Liver (tissue), 8 donors: ENCODE measurements at regions not wholly inside any gene's neighbourhood (a gene's known extent, or its start where the extent isn't known, plus 50 kb on each side); places are given as distances from the start of the nearest gene placed in this dataset.

ENCODE experiments used
- DNase-seq: peaks from one replicate; pipeline ENCODE4 v3.0.0-alpha.2; 2017; ENCODE audit warnings: low spot score
- H3K27ac ChIP-seq, 2 donors: one replicate each; pipeline ENCODE4 v1.7.0; 2013; ENCODE audit warnings: inconsistent platforms in 2 of 2, low read length in 2 of 2, control low read depth in 1 of 2, low read depth in 1 of 2, mild to moderate bottlenecking in 1 of 2
- H3K27me3 ChIP-seq, 4 donors: one replicate each; pipeline versions ENCODE4 v1.6.1 to v1.7.0; 2013; ENCODE audit warnings: low read length in 3 of 4, inconsistent platforms in 1 of 4, mild to moderate bottlenecking in 1 of 4, moderate library complexity in 1 of 4; ENCODE audit not compliant: control insufficient read depth in 4 of 4, insufficient read depth in 4 of 4
- H3K36me3 ChIP-seq, 4 donors: one replicate each; pipeline versions ENCODE4 v1.6.1 to v1.7.0; 2013; ENCODE audit warnings: low read length in 3 of 4, mild to moderate bottlenecking in 3 of 4, low read depth in 1 of 4, moderate library complexity in 1 of 4; ENCODE audit not compliant: control insufficient read depth in 4 of 4, insufficient read depth in 3 of 4
- H3K4me1 ChIP-seq, 4 donors: one replicate each; pipeline versions ENCODE4 v1.6.1 to v1.7.0; 2013; ENCODE audit warnings: low read length in 3 of 4, mild to moderate bottlenecking in 3 of 4, moderate library complexity in 1 of 4; ENCODE audit not compliant: control insufficient read depth in 4 of 4, insufficient read depth in 4 of 4
- H3K4me3 ChIP-seq, 3 donors: one replicate each; pipeline versions ENCODE4 v1.6.1 to v1.7.0; 2013; ENCODE audit warnings: low read length in 3 of 3, control low read depth in 1 of 3, low read depth in 1 of 3, mild to moderate bottlenecking in 1 of 3
- H3K9ac ChIP-seq, 2 donors: one replicate each; pipeline ENCODE4 v1.7.0; 2013; ENCODE audit warnings: low read length in 2 of 2, mild to moderate bottlenecking in 2 of 2, moderate library complexity in 2 of 2, control low read depth in 1 of 2, low read depth in 1 of 2
- H3K9me3 ChIP-seq, 4 donors: one replicate each; pipeline versions ENCODE4 v1.6.1 to v1.7.0; 2013; ENCODE audit warnings: low read length in 3 of 4; ENCODE audit not compliant: control insufficient read depth in 4 of 4
- ATF3 ChIP-seq: IDR thresholded peaks from 2 replicates; pipeline ENCODE4 v1.6.1; 2016; ENCODE audit warnings: antibody characterized with exemption
- EGR1 ChIP-seq, 2 donors: IDR thresholded peaks; 2 replicates each; pipeline ENCODE4 v1.6.1; 2016 to 2018; ENCODE audit warnings: antibody characterized with exemption in 2 of 2, low read depth in 2 of 2
- FOXA1 ChIP-seq: IDR thresholded peaks from 2 replicates; pipeline ENCODE4 v1.6.1; 2016; ENCODE audit warnings: antibody characterized with exemption
- FOXA2 ChIP-seq: IDR thresholded peaks from 2 replicates; pipeline ENCODE4 v1.6.1; 2016; ENCODE audit warnings: antibody characterized with exemption
- GABPA ChIP-seq, 2 donors: IDR thresholded peaks in 1 of 2; conservative IDR thresholded peaks in 1 of 2; 2 replicates each; pipeline ENCODE4 v1.6.1; 2016; ENCODE audit warnings: antibody characterized with exemption in 2 of 2, mild to moderate bottlenecking in 1 of 2, moderate library complexity in 1 of 2
- HNF4A ChIP-seq, 2 donors: conservative IDR thresholded peaks; 2 replicates each; pipeline ENCODE4 v1.6.1; 2016; ENCODE audit warnings: antibody characterized with exemption in 2 of 2, mild to moderate bottlenecking in 2 of 2
- HNF4G ChIP-seq: IDR thresholded peaks from 2 replicates; pipeline ENCODE4 v1.6.1; 2016; ENCODE audit warnings: antibody characterized with exemption
- JUND ChIP-seq, 2 donors: IDR thresholded peaks; 2 replicates each; pipeline ENCODE4 v1.6.1; 2016; ENCODE audit warnings: antibody characterized with exemption in 2 of 2
- MAX ChIP-seq: IDR thresholded peaks from 2 replicates; pipeline ENCODE4 v1.6.1; 2016; ENCODE audit warnings: antibody characterized with exemption
- NR2F2 ChIP-seq: IDR thresholded peaks from 2 replicates; pipeline ENCODE4 v1.6.1; 2016; ENCODE audit warnings: antibody characterized with exemption
- RAD21 ChIP-seq, 2 donors: IDR thresholded peaks; 2 replicates each; pipeline ENCODE4 v1.6.1; 2016; ENCODE audit warnings: antibody characterized with exemption in 2 of 2, mild to moderate bottlenecking in 2 of 2
- RXRA ChIP-seq, 2 donors: IDR thresholded peaks; 2 replicates each; pipeline ENCODE4 v1.6.1; 2017 to 2018; ENCODE audit warnings: antibody characterized with exemption in 2 of 2, mild to moderate bottlenecking in 1 of 2
- SP1 ChIP-seq: IDR thresholded peaks from 2 replicates; pipeline ENCODE4 v1.6.1; 2018; ENCODE audit warnings: antibody characterized with exemption, mild to moderate bottlenecking
- TAF1 ChIP-seq: conservative IDR thresholded peaks from 2 replicates; pipeline ENCODE4 v1.6.1; 2016; ENCODE audit warnings: antibody characterized with exemption, mild to moderate bottlenecking
- YY1 ChIP-seq: IDR thresholded peaks from 2 replicates; pipeline ENCODE4 v1.6.1; 2016; ENCODE audit warnings: antibody characterized with exemption, mild to moderate bottlenecking
- WGBS: extraction: QIAGEN DNeasy Blood & Tissue Kit; methylation state at CpG from one replicate; pipeline ENCODE4 v1.1.7; 2013; 5-methylcytosine and 5-hydroxymethylcytosine counted together
- TF ChIP-seq, protein P1 (sequence below): IDR thresholded peaks from 2 replicates; pipeline ENCODE4 v1.6.1; 2016; ENCODE audit warnings: antibody characterized with exemption, mild to moderate bottlenecking
- TF ChIP-seq, protein P2 (sequence below): IDR thresholded peaks from 2 replicates; pipeline ENCODE4 v1.6.1; 2016; ENCODE audit warnings: antibody characterized with exemption
- TF ChIP-seq, protein P3 (sequence below): fragments of 150-350 bp; IDR thresholded peaks from 2 replicates; pipeline ENCODE4 v1.5.1; 2017; ENCODE audit warnings: improper control_type of control experiment, low read depth, low read length; ENCODE audit not compliant: missing input control
- donor health status: healthy.
- donor health status: healthy.
- donor health status: healthy.
- donor health status: healthy.
- donor health status: healthy.

DNA sequence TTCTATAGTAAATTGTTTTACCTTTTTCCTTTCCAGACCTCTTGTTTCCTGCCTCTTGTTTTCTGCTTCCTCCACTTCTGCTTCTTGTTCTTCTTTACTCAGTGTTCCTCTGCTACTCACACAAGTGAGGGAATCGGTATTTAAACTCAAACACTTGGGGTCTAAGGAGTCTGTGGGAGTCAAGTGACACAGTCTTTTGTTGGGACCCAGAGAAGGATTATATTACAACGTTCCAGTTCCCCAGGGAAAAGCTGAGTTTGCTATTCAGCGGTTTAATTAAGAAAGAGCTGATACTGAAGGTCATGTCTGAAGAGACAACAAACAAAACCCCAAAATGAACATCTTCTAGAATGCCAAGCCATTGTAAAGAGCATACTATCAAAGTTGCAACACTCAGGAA lies 107.8 kb upstream of the CITED2 start:
- no peaks in the 10 kb centered on the region for H3K36me3 ChIP-seq
- no peaks in the 10 kb centered on the region for H3K27me3 ChIP-seq
- peak overlapping the region in 1 of 2 donors; percentile 3 for H3K27ac ChIP-seq
- no peaks in the 10 kb centered on the region for H3K9me3 ChIP-seq
- DNase-seq: no peak
- TF ChIP-seq MAX: no peak
- TF ChIP-seq SP1: no peak
- 31% methylated on average over 3 of the region's 3 CpGs for WGBS
- H3K4me1 ChIP-seq: peaks cover 6 to 55% (median 47%) of the 10 kb centered on the region in 4 donors
- no peak overlapping the region for H3K4me3 ChIP-seq
- no peak overlapping the region for H3K9ac ChIP-seq

- Histone ChIP-seq H3K9ac (no peak overlapping the region), H3K4me3 (no peak overlapping the region), H3K27ac (peak overlapping the region; percentile 51 to 63), H3K36me3 (no peaks in the 10 kb centered on the region), H3K4me1 (peaks cover 6 to 42% (median 33%) of the 10 kb centered on the region in 4 donors), H3K27me3 (no peaks in the 10 kb centered on the region), H3K9me3 (no peaks in the 10 kb centered on the region)
- 64% methylated on average over 10 of the region's 10 CpGs for WGBS
- no peak for DNase-seq
- peak; percentile 26 for TF ChIP-seq HNF4G
- TF ChIP-seq, protein P1, sequence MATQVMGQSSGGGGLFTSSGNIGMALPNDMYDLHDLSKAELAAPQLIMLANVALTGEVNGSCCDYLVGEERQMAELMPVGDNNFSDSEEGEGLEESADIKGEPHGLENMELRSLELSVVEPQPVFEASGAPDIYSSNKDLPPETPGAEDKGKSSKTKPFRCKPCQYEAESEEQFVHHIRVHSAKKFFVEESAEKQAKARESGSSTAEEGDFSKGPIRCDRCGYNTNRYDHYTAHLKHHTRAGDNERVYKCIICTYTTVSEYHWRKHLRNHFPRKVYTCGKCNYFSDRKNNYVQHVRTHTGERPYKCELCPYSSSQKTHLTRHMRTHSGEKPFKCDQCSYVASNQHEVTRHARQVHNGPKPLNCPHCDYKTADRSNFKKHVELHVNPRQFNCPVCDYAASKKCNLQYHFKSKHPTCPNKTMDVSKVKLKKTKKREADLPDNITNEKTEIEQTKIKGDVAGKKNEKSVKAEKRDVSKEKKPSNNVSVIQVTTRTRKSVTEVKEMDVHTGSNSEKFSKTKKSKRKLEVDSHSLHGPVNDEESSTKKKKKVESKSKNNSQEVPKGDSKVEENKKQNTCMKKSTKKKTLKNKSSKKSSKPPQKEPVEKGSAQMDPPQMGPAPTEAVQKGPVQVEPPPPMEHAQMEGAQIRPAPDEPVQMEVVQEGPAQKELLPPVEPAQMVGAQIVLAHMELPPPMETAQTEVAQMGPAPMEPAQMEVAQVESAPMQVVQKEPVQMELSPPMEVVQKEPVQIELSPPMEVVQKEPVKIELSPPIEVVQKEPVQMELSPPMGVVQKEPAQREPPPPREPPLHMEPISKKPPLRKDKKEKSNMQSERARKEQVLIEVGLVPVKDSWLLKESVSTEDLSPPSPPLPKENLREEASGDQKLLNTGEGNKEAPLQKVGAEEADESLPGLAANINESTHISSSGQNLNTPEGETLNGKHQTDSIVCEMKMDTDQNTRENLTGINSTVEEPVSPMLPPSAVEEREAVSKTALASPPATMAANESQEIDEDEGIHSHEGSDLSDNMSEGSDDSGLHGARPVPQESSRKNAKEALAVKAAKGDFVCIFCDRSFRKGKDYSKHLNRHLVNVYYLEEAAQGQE: no peak
- peak; percentile 90 for TF ChIP-seq ATF3
- TF ChIP-seq, protein P2, sequence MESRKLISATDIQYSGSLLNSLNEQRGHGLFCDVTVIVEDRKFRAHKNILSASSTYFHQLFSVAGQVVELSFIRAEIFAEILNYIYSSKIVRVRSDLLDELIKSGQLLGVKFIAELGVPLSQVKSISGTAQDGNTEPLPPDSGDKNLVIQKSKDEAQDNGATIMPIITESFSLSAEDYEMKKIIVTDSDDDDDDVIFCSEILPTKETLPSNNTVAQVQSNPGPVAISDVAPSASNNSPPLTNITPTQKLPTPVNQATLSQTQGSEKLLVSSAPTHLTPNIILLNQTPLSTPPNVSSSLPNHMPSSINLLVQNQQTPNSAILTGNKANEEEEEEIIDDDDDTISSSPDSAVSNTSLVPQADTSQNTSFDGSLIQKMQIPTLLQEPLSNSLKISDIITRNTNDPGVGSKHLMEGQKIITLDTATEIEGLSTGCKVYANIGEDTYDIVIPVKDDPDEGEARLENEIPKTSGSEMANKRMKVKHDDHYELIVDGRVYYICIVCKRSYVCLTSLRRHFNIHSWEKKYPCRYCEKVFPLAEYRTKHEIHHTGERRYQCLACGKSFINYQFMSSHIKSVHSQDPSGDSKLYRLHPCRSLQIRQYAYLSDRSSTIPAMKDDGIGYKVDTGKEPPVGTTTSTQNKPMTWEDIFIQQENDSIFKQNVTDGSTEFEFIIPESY: no peak
- peak; percentile 37 for TF ChIP-seq FOXA2
- TF ChIP-seq HNF4A (conservative IDR thresholded peaks at IDR 0.05): peak; percentile 87 to 92
- TF ChIP-seq RAD21 (IDR thresholded peaks at IDR 0.05): peak; percentile 52 to 59
- TF ChIP-seq MAX: no peak
- TF ChIP-seq GABPA (IDR thresholded peaks at IDR 0.05 in 1 of 2, conservative IDR thresholded peaks at IDR 0.05 in 1 of 2): no peak
- TF ChIP-seq EGR1 (IDR thresholded peaks at IDR 0.05; ENCODE audit: low read depth in 2 of 2): no peak
- peak; percentile 89 to 93 for TF ChIP-seq RXRA (IDR thresholded peaks at IDR 0.05)
- TF ChIP-seq SP1: peak; percentile 80
- no peak for TF ChIP-seq FOXA1
- TF ChIP-seq YY1: no peak
- TF ChIP-seq TAF1: no peak
- TF ChIP-seq JUND (IDR thresholded peaks at IDR 0.05): peak; percentile 47 to 82
- peak; percentile 91 for TF ChIP-seq NR2F2
- TF ChIP-seq, protein P3, sequence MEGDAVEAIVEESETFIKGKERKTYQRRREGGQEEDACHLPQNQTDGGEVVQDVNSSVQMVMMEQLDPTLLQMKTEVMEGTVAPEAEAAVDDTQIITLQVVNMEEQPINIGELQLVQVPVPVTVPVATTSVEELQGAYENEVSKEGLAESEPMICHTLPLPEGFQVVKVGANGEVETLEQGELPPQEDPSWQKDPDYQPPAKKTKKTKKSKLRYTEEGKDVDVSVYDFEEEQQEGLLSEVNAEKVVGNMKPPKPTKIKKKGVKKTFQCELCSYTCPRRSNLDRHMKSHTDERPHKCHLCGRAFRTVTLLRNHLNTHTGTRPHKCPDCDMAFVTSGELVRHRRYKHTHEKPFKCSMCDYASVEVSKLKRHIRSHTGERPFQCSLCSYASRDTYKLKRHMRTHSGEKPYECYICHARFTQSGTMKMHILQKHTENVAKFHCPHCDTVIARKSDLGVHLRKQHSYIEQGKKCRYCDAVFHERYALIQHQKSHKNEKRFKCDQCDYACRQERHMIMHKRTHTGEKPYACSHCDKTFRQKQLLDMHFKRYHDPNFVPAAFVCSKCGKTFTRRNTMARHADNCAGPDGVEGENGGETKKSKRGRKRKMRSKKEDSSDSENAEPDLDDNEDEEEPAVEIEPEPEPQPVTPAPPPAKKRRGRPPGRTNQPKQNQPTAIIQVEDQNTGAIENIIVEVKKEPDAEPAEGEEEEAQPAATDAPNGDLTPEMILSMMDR: no peak
These were observed 106.1 kb upstream of the CITED2 start for GRCh38 chr6:139480356-139481165.
